SK-N-SH treated with all-trans-retinoic acid at 6 μM for 48 hours (cell line): ENCODE measurements at regions not wholly inside any gene's neighbourhood (a gene's known extent, or its start where the extent isn't known, plus 50 kb on each side); places are given as distances from the start of the nearest gene placed in this dataset.

Experiments used
- ATAC-seq: fragments of 200-7000 bp; cut with Tn5 transposase; 3 replicates; pipeline ENCODE4 v1.9.1; 2020; ENCODE audit warnings: mild to moderate bottlenecking, moderate library complexity
- ARNTL ChIP-seq: fragments of 450-650 bp; formaldehyde crosslinking; IDR thresholded peaks from 2 replicates; pipeline ENCODE4 v1.5.0; 2020; ENCODE audit warnings: low read depth, mild to moderate bottlenecking, moderate library complexity, borderline replicate concordance
- BACH2 ChIP-seq: fragments of 250-450 bp; sonication (Bioruptor Pico); IDR thresholded peaks from 2 replicates; pipeline ENCODE4 v1.9.0; 2021; ENCODE audit warnings: mild to moderate bottlenecking, borderline replicate concordance
- CREB5 ChIP-seq: fragments of 250-450 bp; sonication (Bioruptor Pico); IDR thresholded peaks from 2 replicates; pipeline ENCODE4 v1.5.1; 2020; ENCODE audit warnings: low read depth, mild to moderate bottlenecking, moderate library complexity
- CSDC2 ChIP-seq: fragments of 250-450 bp; sonication (Bioruptor Pico); IDR thresholded peaks from 2 replicates; pipeline ENCODE4 v1.5.0; 2020; ENCODE audit warnings: mild to moderate bottlenecking, moderate library complexity
- CSRNP3 ChIP-seq: fragments of 250-450 bp; sonication (Bioruptor Pico); IDR thresholded peaks from 2 replicates; pipeline ENCODE4 v1.5.1; 2021; ENCODE audit warnings: mild to moderate bottlenecking, moderate library complexity
- ESRRG ChIP-seq: fragments of 250-450 bp; sonication (Bioruptor Pico); IDR thresholded peaks from 2 replicates; pipeline ENCODE4 v1.6.1; 2021; ENCODE audit warnings: mild to moderate bottlenecking
- GLIS3 ChIP-seq: fragments of 250-450 bp; sonication (Bioruptor Pico); IDR thresholded peaks from 2 replicates; pipeline ENCODE4 v1.5.0; 2020; ENCODE audit warnings: mild to moderate bottlenecking, moderate library complexity
- PATZ1 ChIP-seq: fragments of 250-450 bp; sonication (Bioruptor Pico); IDR thresholded peaks from 2 replicates; pipeline ENCODE4 v1.8.0; 2020; ENCODE audit warnings: mild to moderate bottlenecking, moderate library complexity, borderline replicate concordance
- POU6F1 ChIP-seq: fragments of 250-450 bp; sonication (Bioruptor Pico); IDR thresholded peaks from 2 replicates; pipeline ENCODE4 v1.8.0; 2021; ENCODE audit warnings: low read depth, mild to moderate bottlenecking, moderate library complexity, borderline replicate concordance
- PPARA ChIP-seq: fragments of 250-450 bp; sonication (Bioruptor Pico); IDR thresholded peaks from 2 replicates; pipeline ENCODE4 v1.5.0; 2020; ENCODE audit warnings: mild to moderate bottlenecking, borderline replicate concordance
- SNAI2 ChIP-seq: fragments of 250-450 bp; sonication (Bioruptor Pico); IDR thresholded peaks from 2 replicates; pipeline ENCODE4 v1.5.0; 2020; ENCODE audit warnings: mild to moderate bottlenecking, moderate library complexity
- TCF4 ChIP-seq: fragments of 250-450 bp; sonication (Bioruptor Pico); IDR thresholded peaks from 2 replicates; pipeline ENCODE4 v1.8.0; 2021; ENCODE audit warnings: mild to moderate bottlenecking, moderate library complexity, borderline replicate concordance
- TOX ChIP-seq: fragments of 250-450 bp; sonication (Bioruptor Pico); IDR thresholded peaks from 2 replicates; pipeline ENCODE4 v1.8.0; 2021; ENCODE audit warnings: mild to moderate bottlenecking, moderate library complexity, borderline replicate concordance
- TSHZ2 ChIP-seq: fragments of 250-450 bp; sonication (Bioruptor Pico); IDR thresholded peaks from 2 replicates; pipeline ENCODE4 v1.5.0; 2020; ENCODE audit warnings: mild to moderate bottlenecking, moderate library complexity
- ZC3H10 ChIP-seq: fragments of 250-450 bp; sonication (Bioruptor Pico); IDR thresholded peaks from 2 replicates; pipeline ENCODE4 v1.5.1; 2021; ENCODE audit warnings: mild to moderate bottlenecking, moderate library complexity
- ZFP30 ChIP-seq: fragments of 450-650 bp; formaldehyde crosslinking; IDR thresholded peaks from 2 replicates; pipeline ENCODE4 v1.5.0; 2022; ENCODE audit warnings: mild to moderate bottlenecking, moderate library complexity
- ZNF565 ChIP-seq: fragments of 450-650 bp; formaldehyde crosslinking; conservative IDR thresholded peaks from 2 replicates; pipeline ENCODE4 v1.5.0; 2020; ENCODE audit warnings: low read depth, mild to moderate bottlenecking, moderate library complexity
- ZNF70 ChIP-seq: fragments of 450-650 bp; formaldehyde crosslinking; IDR thresholded peaks from 2 replicates; pipeline ENCODE4 v1.5.0; 2020; ENCODE audit warnings: mild to moderate bottlenecking, moderate library complexity
- ZNF8 ChIP-seq: fragments of 450-650 bp; formaldehyde crosslinking; IDR thresholded peaks from 2 replicates; pipeline ENCODE4 v1.5.0; 2020; ENCODE audit warnings: mild to moderate bottlenecking, moderate library complexity

GRCh38 chr11:90661233-90661632 is 438.4 kb upstream of the CHORDC1 start:
- no peak for ATAC-seq
- TF ChIP-seq ESRRG (CRISPR knock-in tag) (no peak), ARNTL (CRISPR knock-in tag) (no peak), TCF4 (CRISPR knock-in tag) (no peak), TSHZ2 (CRISPR knock-in tag) (no peak), POU6F1 (CRISPR knock-in tag) (no peak), PPARA (no peak), GLIS3 (no peak), ZNF565 (CRISPR knock-in tag) (no peak), ZC3H10 (CRISPR knock-in tag) (no peak), CREB5 (CRISPR knock-in tag) (no peak), ZNF70 (CRISPR knock-in tag) (no peak), ZNF8 (CRISPR knock-in tag) (no peak), ZFP30 (CRISPR knock-in tag) (no peak)

- TF ChIP-seq CSDC2 (CRISPR knock-in tag): no peak
- TF ChIP-seq GLIS3: no peak
- no peak for TF ChIP-seq SNAI2 (CRISPR knock-in tag)
- TF ChIP-seq CSRNP3 (CRISPR knock-in tag): no peak
- TF ChIP-seq BACH2 (CRISPR knock-in tag): no peak
- TF ChIP-seq POU6F1 (CRISPR knock-in tag): no peak
- no peak for TF ChIP-seq PPARA
- TF ChIP-seq ZNF70 (CRISPR knock-in tag): no peak
- no peak for TF ChIP-seq ARNTL (CRISPR knock-in tag)
- no peak for TF ChIP-seq TOX
- TF ChIP-seq, all 23 proteins: peak for 0
- no peak for ATAC-seq
Measured at GRCh38 chr11:90656171-90656570, 433.3 kb upstream of the CHORDC1 start.

- no peak for ATAC-seq
- TF ChIP-seq BACH2 (CRISPR knock-in tag): no peak
- no peak for TF ChIP-seq PATZ1 (CRISPR knock-in tag)
- no peak for TF ChIP-seq TSHZ2 (CRISPR knock-in tag)
- no peak for TF ChIP-seq TCF4 (CRISPR knock-in tag)
- TF ChIP-seq ZNF565 (CRISPR knock-in tag): no peak
- no peak for TF ChIP-seq PPARA
- TF ChIP-seq CSDC2 (CRISPR knock-in tag): no peak
Measured at GRCh38 chr11:90650153-90650552, 427.3 kb upstream of the CHORDC1 start.
